ENCODE measurements at regions not wholly inside any gene's neighbourhood (a gene's known extent, or its start where the extent isn't known, plus 50 kb on each side); places are given as distances from the start of the nearest gene placed in this dataset.
A peak's percentile ranks its signal among the peaks of the same experiment; 100 is the strongest.

GRCh38 chr10:125359401-125359800 is 199.0 kb upstream of the CTBP2 start:
- TF ChIP-seq CTCF (IDR thresholded peaks at IDR 0.05) = no peak
- Histone ChIP-seq H3K4me3 (no peak overlapping the region), H3K27ac (no peak overlapping the region), H3K4me1 (no peaks in the 10 kb centered on the region), H3K9me3 (no peaks in the 10 kb centered on the region), H3K36me3 (no peaks in the 10 kb centered on the region), H3K27me3 (no peaks in the 10 kb centered on the region)
- intact Hi-C loops (cut with DNase I) = no loop called here
- ATAC-seq = no peak
- no peak for DNase-seq

GRCh38 chr10:125355657-125356056 is 195.3 kb upstream of the CTBP2 start:
- Histone ChIP-seq H3K36me3 (no peaks in the 10 kb centered on the region), H3K4me3 (no peak overlapping the region), H3K27ac (no peak overlapping the region), H3K9me3 (no peaks in the 10 kb centered on the region), H3K4me1 (no peaks in the 10 kb centered on the region), H3K27me3 (no peaks in the 10 kb centered on the region)
- intact Hi-C loops (cut with DNase I) = no loop called here
- DNase-seq (no peak), ATAC-seq (no peak)
- TF ChIP-seq CTCF (IDR thresholded peaks at IDR 0.05) = no peak

- Histone ChIP-seq H3K9me3 (no peaks in the 10 kb centered on the region), H3K27me3 (no peaks in the 10 kb centered on the region), H3K27ac (no peak overlapping the region), H3K4me3 (no peak overlapping the region), H3K4me1 (no peaks in the 10 kb centered on the region), H3K36me3 (no peaks in the 10 kb centered on the region)
- DNase-seq (no peak), ATAC-seq (no peak)
- TF ChIP-seq CTCF (IDR thresholded peaks at IDR 0.05) = no peak
- intact Hi-C loops (cut with DNase I) = no loop called here
Measured at GRCh38 chr10:125350519-125350918, 190.2 kb upstream of the CTBP2 start.

- Histone ChIP-seq H3K4me1 (no peaks in the 10 kb centered on the region), H3K27me3 (peaks cover 6% of the 10 kb centered on the region), H3K9me3 (no peaks in the 10 kb centered on the region), H3K4me3 (no peak overlapping the region), H3K36me3 (no peaks in the 10 kb centered on the region), H3K27ac (no peak overlapping the region)
- TF ChIP-seq CTCF (IDR thresholded peaks at IDR 0.05) = no peak
- no peak for ATAC-seq
- DNase-seq = no peak
- intact Hi-C loops (cut with DNase I) = no loop called here
Measured at GRCh38 chr10:125348536-125348935, 188.2 kb upstream of the CTBP2 start.

GRCh38 chr10:125344573-125345171 is 184.3 kb upstream of the CTBP2 start:
- no peaks in the 10 kb centered on the region for H3K9me3 ChIP-seq
- peak overlapping the region; percentile 27 for H3K4me3 ChIP-seq
- no peak overlapping the region for H3K27ac ChIP-seq
- no peak for TF ChIP-seq CTCF (IDR thresholded peaks at IDR 0.05)
- H3K27me3 ChIP-seq = peaks cover 6% of the 10 kb centered on the region
- ATAC-seq = peak; percentile 78
- intact Hi-C loops (cut with DNase I) = no loop called here
- no peaks in the 10 kb centered on the region for H3K36me3 ChIP-seq
- no peak for DNase-seq
- H3K4me1 ChIP-seq = no peaks in the 10 kb centered on the region

GRCh38 chr10:125343983-125344382 is 183.6 kb upstream of the CTBP2 start:
- H3K9me3 ChIP-seq = no peaks in the 10 kb centered on the region
- no peak for ATAC-seq
- intact Hi-C loops (cut with DNase I) = no loop called here
- no peak for TF ChIP-seq CTCF (IDR thresholded peaks at IDR 0.05)
- no peaks in the 10 kb centered on the region for H3K4me1 ChIP-seq
- no peak for DNase-seq
- H3K27ac ChIP-seq = no peak overlapping the region
- H3K27me3 ChIP-seq = peaks cover 6% of the 10 kb centered on the region
- no peaks in the 10 kb centered on the region for H3K36me3 ChIP-seq
- H3K4me3 ChIP-seq = no peak overlapping the region

Measured in upper lobe of right lung (tissue), 1 donor.